NCI-H345 (cell line): ENCODE measurements at regions not wholly inside any gene's neighbourhood (a gene's known extent, or its start where the extent isn't known, plus 50 kb on each side); places are given as distances from the start of the nearest gene placed in this dataset.
"Not testable (repeated sequence)": the region's sequence is repeated elsewhere in the genome, so short reads cannot be mapped to it uniquely, and the experiment has no call there.

ENCODE experiments used
- DNase-seq: peaks from one replicate; lab custom pipeline; 2025; lab: John Stamatoyannopoulos, UW

- no peak for DNase-seq
These were observed 473.8 kb upstream of the HSF2 start for GRCh38 chr6:121925534-121926255.

- DNase-seq: no peak
These were observed 470.2 kb upstream of the HSF2 start for GRCh38 chr6:121929301-121929700.

GRCh38 chr6:121932076-121932991, 467.1 kb upstream of the HSF2 start:
- no peak for DNase-seq

- DNase-seq: no peak
These were observed 465.0 kb upstream of the HSF2 start for GRCh38 chr6:121934451-121934850.

GRCh38 chr6:121940728-121941127, 458.7 kb upstream of the HSF2 start:
- DNase-seq: no peak

- DNase-seq: no peak
These were observed 455.1 kb upstream of the HSF2 start for GRCh38 chr6:121944354-121944753.

- DNase-seq: no peak
These were observed 448.3 kb upstream of the HSF2 start for GRCh38 chr6:121951123-121951522.

- no peak for DNase-seq
These were observed 447.5 kb upstream of the HSF2 start for GRCh38 chr6:121951918-121952379.

GRCh38 chr6:121955401-121955800, 444.1 kb upstream of the HSF2 start:
- DNase-seq: not testable (repeated sequence)

- DNase-seq: no peak
These were observed 442.7 kb upstream of the HSF2 start for GRCh38 chr6:121956782-121957181.

GRCh38 chr6:121959501-121959900, 440.0 kb upstream of the HSF2 start:
- no peak for DNase-seq

- DNase-seq: no peak
These were observed 437.8 kb upstream of the HSF2 start for GRCh38 chr6:121961619-121962125.

GRCh38 chr6:121963826-121964225, 435.6 kb upstream of the HSF2 start:
- no peak for DNase-seq

GRCh38 chr6:121965739-121966138, 433.7 kb upstream of the HSF2 start:
- DNase-seq: no peak

GRCh38 chr6:121967631-121968030, 431.8 kb upstream of the HSF2 start:
- no peak for DNase-seq

GRCh38 chr6:121971931-121972335, 427.5 kb upstream of the HSF2 start:
- no peak for DNase-seq

GRCh38 chr6:121984956-121985355, 414.5 kb upstream of the HSF2 start:
- no peak for DNase-seq

- DNase-seq: no peak
These were observed 406.1 kb upstream of the HSF2 start for GRCh38 chr6:121993362-121993761.

- no peak for DNase-seq
These were observed 404.5 kb upstream of the HSF2 start for GRCh38 chr6:121994919-121995318.

- DNase-seq: no peak
These were observed 400.8 kb upstream of the HSF2 start for GRCh38 chr6:121998631-121999030.

- DNase-seq: no peak
These were observed 399.9 kb upstream of the HSF2 start for GRCh38 chr6:121999456-122000065.

GRCh38 chr6:122005661-122006060, 393.8 kb upstream of the HSF2 start:
- no peak for DNase-seq
